Thyroid gland (tissue), 4 donors: ENCODE measurements at regions not wholly inside any gene's neighbourhood (a gene's known extent, or its start where the extent isn't known, plus 50 kb on each side); places are given as distances from the start of the nearest gene placed in this dataset.

Experiments used
- POLR2A ChIP-seq, 2 donors: fragments of 450-650 bp; IDR thresholded peaks; one replicate each; pipeline ENCODE4 v1.6.1; 2017; ENCODE audit warnings: antibody characterized with exemption in 2 of 2, mild to moderate bottlenecking in 2 of 2, moderate library complexity in 1 of 2
- TF ChIP-seq, protein P1 (sequence below), 6 experiments: fragments of 200-600 bp in 3 of 6; fragments of 450-650 bp in 3 of 6; sonication (generic) in 3 of 6; IDR thresholded peaks; one replicate each; pipeline ENCODE4 v1.5.1; 2016 to 2019; ENCODE audit warnings: antibody characterized with exemption in 6 of 6, mild to moderate bottlenecking in 2 of 6, inconsistent platforms in 1 of 6, moderate library complexity in 1 of 6

DNA sequence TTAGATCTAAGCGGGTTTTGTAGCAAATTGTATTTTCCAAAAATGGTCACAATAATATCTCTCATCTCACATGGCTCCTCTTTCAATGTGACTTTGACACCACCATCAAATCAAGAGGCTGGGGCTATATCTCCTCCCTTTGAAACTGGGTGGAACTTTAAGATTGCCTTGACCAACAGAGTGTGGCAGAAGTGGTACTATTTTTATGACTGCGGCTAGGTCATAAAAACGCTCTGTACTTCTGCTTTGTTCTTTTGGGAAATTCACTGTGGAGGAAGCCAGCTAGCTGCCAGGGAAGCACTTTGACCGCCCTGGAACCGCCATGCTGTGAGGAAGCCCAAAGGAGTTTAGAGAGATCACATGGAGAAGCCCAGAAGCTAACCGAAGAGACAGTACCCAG is 50.7 kb upstream of the ACOT11 start:
- TF ChIP-seq, protein P1, sequence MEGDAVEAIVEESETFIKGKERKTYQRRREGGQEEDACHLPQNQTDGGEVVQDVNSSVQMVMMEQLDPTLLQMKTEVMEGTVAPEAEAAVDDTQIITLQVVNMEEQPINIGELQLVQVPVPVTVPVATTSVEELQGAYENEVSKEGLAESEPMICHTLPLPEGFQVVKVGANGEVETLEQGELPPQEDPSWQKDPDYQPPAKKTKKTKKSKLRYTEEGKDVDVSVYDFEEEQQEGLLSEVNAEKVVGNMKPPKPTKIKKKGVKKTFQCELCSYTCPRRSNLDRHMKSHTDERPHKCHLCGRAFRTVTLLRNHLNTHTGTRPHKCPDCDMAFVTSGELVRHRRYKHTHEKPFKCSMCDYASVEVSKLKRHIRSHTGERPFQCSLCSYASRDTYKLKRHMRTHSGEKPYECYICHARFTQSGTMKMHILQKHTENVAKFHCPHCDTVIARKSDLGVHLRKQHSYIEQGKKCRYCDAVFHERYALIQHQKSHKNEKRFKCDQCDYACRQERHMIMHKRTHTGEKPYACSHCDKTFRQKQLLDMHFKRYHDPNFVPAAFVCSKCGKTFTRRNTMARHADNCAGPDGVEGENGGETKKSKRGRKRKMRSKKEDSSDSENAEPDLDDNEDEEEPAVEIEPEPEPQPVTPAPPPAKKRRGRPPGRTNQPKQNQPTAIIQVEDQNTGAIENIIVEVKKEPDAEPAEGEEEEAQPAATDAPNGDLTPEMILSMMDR (IDR thresholded peaks at IDR 0.05), result no peak
- no peak for TF ChIP-seq POLR2A (IDR thresholded peaks at IDR 0.05)
